ENCODE measurements at regions not wholly inside any gene's neighbourhood (a gene's known extent, or its start where the extent isn't known, plus 50 kb on each side); places are given as distances from the start of the nearest gene placed in this dataset.

DNA sequence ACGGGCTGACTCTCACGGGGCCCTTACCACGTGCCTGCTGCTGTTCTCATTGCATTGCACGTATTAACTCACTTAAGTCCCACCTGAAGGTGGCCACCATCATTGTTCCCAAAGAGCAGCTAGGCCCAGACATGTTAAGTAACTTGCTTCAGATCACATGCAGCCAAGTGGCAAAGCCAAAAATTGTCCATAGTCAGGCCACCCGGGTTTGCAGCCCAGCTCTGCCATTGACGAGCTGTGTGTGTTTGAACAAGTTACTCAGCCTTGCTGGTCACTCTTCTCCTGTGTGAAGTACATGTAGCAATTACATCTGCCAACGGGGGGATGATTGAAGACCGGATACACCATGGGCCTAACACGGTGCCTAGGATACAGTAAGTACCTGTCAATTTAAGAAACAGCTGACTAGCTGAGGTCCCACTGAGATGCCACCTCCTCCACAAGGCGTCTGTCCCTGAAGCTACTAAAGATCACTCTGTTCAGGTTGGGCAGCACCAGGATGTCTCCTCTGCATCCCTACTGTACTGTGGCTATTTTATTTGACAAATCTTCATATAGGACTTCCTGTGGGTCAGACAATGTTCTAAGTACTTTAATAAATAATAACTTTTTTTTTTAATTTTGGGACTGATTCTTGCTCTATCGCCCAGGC, 154.2 kb upstream of the MYCN start:
- TF ChIP-seq, protein P1, sequence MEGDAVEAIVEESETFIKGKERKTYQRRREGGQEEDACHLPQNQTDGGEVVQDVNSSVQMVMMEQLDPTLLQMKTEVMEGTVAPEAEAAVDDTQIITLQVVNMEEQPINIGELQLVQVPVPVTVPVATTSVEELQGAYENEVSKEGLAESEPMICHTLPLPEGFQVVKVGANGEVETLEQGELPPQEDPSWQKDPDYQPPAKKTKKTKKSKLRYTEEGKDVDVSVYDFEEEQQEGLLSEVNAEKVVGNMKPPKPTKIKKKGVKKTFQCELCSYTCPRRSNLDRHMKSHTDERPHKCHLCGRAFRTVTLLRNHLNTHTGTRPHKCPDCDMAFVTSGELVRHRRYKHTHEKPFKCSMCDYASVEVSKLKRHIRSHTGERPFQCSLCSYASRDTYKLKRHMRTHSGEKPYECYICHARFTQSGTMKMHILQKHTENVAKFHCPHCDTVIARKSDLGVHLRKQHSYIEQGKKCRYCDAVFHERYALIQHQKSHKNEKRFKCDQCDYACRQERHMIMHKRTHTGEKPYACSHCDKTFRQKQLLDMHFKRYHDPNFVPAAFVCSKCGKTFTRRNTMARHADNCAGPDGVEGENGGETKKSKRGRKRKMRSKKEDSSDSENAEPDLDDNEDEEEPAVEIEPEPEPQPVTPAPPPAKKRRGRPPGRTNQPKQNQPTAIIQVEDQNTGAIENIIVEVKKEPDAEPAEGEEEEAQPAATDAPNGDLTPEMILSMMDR (IDR thresholded peaks at IDR 0.05 in 4 of 5, conservative IDR thresholded peaks at IDR 0.05 in 1 of 5) = no peak
- TF ChIP-seq POLR2A (IDR thresholded peaks at IDR 0.05) = no peak
